ENCODE measurements at regions not wholly inside any gene's neighbourhood (a gene's known extent, or its start where the extent isn't known, plus 50 kb on each side); places are given as distances from the start of the nearest gene placed in this dataset.

DNA sequence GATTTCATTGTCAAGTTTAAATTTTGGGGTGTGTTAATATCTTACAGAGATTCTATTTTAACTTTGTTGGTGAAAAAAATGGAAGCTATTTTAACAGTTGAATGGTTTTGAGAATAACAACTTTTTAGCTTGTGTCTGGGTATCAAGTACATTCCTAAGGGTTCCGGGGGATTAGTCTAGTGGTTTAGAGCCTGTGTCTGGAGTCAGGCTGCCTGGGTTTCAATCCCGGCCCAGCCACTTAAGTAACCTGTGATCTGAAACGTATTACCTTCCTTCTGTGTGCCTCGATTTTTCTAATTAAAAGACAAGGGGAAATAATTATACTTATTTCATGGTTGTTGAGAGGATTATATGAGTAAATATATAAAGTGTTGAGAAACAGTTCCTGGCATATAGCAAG is 288.6 kb upstream of the NR3C2 start:
- no peak for DNase-seq (ENCODE audit: low read depth)
- H3K4me3 ChIP-seq (ENCODE audit: low read depth, low read length) = no peak overlapping the region
- TF ChIP-seq, protein P1, sequence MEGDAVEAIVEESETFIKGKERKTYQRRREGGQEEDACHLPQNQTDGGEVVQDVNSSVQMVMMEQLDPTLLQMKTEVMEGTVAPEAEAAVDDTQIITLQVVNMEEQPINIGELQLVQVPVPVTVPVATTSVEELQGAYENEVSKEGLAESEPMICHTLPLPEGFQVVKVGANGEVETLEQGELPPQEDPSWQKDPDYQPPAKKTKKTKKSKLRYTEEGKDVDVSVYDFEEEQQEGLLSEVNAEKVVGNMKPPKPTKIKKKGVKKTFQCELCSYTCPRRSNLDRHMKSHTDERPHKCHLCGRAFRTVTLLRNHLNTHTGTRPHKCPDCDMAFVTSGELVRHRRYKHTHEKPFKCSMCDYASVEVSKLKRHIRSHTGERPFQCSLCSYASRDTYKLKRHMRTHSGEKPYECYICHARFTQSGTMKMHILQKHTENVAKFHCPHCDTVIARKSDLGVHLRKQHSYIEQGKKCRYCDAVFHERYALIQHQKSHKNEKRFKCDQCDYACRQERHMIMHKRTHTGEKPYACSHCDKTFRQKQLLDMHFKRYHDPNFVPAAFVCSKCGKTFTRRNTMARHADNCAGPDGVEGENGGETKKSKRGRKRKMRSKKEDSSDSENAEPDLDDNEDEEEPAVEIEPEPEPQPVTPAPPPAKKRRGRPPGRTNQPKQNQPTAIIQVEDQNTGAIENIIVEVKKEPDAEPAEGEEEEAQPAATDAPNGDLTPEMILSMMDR (IDR thresholded peaks at IDR 0.05; ENCODE audit: low read depth, low read length, missing control alignments) = no peak

DNA sequence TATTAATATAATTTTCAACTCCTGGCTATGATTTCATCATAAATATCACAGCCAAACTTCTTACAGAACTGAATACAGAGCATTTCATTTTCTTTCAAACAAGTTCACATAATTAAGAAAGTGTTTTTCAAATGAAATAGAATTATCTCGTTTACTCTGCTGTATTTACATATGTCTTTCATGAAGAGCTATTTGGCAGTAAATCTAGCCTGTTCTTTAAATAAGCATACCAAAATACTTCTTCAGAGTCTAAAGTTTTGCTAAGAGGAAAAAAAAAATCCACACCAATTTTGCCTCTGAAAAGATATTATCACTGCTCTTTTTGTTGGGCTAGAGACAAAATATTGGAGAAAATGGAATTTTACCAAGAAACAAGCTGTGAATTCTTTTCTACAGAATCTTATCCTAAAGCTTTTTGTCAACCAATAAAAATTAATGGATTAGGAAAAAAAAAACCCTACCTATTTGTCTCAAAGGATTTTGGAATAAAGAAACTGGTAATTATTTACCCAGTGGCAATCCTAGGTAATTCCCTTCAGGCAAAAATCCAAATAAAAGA is 287.9 kb upstream of the NR3C2 start:
- DNase-seq (ENCODE audit: low read depth) = no peak
- no peak overlapping the region for H3K4me3 ChIP-seq (ENCODE audit: low read depth, low read length)
- TF ChIP-seq, protein P1 (IDR thresholded peaks at IDR 0.05; ENCODE audit: low read depth, low read length, missing control alignments) = no peak

DNA sequence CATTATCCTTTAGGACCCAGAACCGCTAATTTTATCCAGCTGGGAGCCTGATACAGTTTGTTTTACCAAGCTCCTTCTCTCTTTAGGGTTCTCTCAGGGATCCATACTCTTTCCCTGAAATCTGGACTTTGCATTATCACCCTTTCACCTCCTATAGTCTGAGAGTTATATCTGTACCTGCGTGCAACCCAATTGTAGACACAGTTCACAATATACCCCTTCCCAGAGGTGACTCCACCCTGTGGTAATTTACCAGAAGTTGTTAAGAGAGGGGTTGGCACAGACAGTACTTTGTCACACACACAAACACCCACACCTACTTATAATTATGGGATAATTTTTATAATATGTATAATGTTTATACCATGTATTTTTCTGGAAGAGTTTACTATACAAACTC is 275.8 kb upstream of the NR3C2 start:
- TF ChIP-seq, protein P1 (IDR thresholded peaks at IDR 0.05; ENCODE audit: low read depth, low read length, missing control alignments) = no peak
- DNase-seq (ENCODE audit: low read depth) = no peak
- no peak overlapping the region for H3K4me3 ChIP-seq (ENCODE audit: low read depth, low read length)

DNA sequence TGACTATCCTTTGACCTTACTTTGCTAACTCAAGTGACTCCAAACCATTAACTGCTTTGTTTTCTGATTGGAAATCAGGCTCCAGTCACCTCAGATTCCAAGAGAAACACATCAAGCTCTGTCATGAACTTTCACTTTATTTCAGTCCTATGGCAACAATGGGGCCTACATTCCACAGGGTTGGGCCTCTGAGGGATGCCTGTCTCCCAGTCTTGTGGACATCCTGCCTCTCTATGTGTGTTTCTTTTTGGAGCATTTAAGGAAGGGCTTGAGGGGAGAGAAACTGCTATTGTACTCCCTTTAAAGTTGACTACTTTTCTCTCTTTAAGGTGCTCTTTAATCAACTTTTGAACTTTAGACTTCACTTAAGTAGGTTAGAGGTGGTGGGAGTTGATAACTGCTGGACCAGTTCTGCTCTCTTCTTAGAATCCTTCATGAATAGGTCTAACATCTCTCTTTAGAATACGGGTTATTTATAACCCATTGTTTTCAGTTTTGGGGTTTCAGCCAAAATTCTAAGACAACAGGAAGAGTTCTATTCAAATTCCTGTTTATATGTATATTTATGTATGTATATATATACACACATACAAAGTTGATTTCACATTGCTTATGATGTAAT is 274.3 kb upstream of the NR3C2 start:
- no peak overlapping the region for H3K4me3 ChIP-seq (ENCODE audit: low read depth, low read length)
- TF ChIP-seq, protein P1 (IDR thresholded peaks at IDR 0.05; ENCODE audit: low read depth, low read length, missing control alignments) = no peak
- no peak for DNase-seq (ENCODE audit: low read depth)

DNA sequence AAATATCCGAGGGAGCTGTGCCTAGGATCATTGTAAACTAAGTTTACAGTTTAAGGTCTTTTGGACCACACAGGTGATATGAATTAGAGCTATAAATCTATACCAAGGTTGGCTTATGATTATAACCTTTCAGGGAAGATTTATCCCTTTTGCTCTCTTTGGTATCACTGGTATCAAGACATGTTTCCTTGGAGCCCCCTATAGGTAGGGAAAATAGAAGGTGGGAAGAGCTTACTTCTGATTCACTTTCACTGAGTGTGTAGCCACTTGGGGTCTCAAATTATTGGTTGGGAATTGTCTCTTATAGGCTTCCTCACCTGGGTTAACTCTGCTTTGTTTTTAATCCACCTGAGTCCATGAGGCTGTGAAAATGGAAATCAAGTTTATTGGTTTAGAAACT is 262.1 kb upstream of the NR3C2 start:
- TF ChIP-seq, protein P1 (IDR thresholded peaks at IDR 0.05; ENCODE audit: low read depth, low read length, missing control alignments) = no peak
- no peak for DNase-seq (ENCODE audit: low read depth)
- H3K4me3 ChIP-seq (ENCODE audit: low read depth, low read length) = no peak overlapping the region

DNA sequence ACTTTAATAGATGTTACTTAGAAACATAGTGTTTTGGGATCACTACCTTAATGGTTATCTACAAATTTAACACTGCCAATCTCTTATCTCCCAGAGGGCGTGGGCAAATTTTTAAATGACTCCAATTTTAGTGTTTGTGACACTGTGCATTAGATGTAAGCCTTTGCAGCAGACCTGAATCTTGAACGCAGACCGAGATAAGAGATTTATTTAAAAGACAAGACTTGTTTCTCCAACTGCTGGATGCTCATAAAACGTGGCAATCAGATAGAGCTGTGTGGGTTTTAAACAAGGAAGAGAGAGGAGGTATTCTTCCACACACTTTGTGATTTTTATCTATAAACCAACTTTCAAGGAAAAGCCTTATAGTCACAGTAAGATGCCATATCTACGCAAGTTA is 252.5 kb upstream of the NR3C2 start:
- no peak for DNase-seq (ENCODE audit: low read depth)
- H3K4me3 ChIP-seq (ENCODE audit: low read depth, low read length) = no peak overlapping the region
- TF ChIP-seq, protein P1 (IDR thresholded peaks at IDR 0.05; ENCODE audit: low read depth, low read length, missing control alignments) = no peak
